ENCODE measurements at regions not wholly inside any gene's neighbourhood (a gene's known extent, or its start where the extent isn't known, plus 50 kb on each side); places are given as distances from the start of the nearest gene placed in this dataset.

- TF ChIP-seq CTCF (IDR thresholded peaks at IDR 0.05) (no peak), POLR2A (IDR thresholded peaks at IDR 0.05) (no peak)
Observed at GRCh38 chr3:96027718-96028117, 786.7 kb upstream of the EPHA6 start.
